Skeletal muscle tissue (tissue), 3 donors: ENCODE measurements at regions not wholly inside any gene's neighbourhood (a gene's known extent, or its start where the extent isn't known, plus 50 kb on each side); places are given as distances from the start of the nearest gene placed in this dataset.

Experiments
- H3K27ac ChIP-seq: one replicate; pipeline ENCODE4 v1.7.0; 2013; ENCODE audit warnings: mild to moderate bottlenecking, low read depth, low read length, inconsistent platforms
- H3K27me3 ChIP-seq, 3 donors: one replicate each; pipeline ENCODE4 v1.7.0; 2013; ENCODE audit warnings: low read length in 3 of 3; ENCODE audit not compliant: control insufficient read depth in 3 of 3, insufficient read depth in 3 of 3
- H3K36me3 ChIP-seq, 3 donors: one replicate each; pipeline ENCODE4 v1.7.0; 2013; ENCODE audit warnings: low read length in 3 of 3; ENCODE audit not compliant: control insufficient read depth in 3 of 3, insufficient read depth in 3 of 3
- H3K4me1 ChIP-seq, 3 donors: one replicate each; pipeline ENCODE4 v1.7.0; 2013; ENCODE audit warnings: low read length in 3 of 3, mild to moderate bottlenecking in 3 of 3; ENCODE audit not compliant: control insufficient read depth in 3 of 3, insufficient read depth in 3 of 3
- H3K4me3 ChIP-seq, 3 donors: one replicate each; pipeline ENCODE4 v1.7.0; 2013; ENCODE audit warnings: low read length in 3 of 3
- H3K9ac ChIP-seq, 3 donors: one replicate each; pipeline ENCODE4 v1.7.0; 2013; ENCODE audit warnings: low read length in 3 of 3, mild to moderate bottlenecking in 3 of 3, moderate library complexity in 2 of 3, low read depth in 1 of 3
- H3K9me3 ChIP-seq, 3 donors: one replicate each; pipeline ENCODE4 v1.7.0; 2013; ENCODE audit warnings: low read length in 3 of 3; ENCODE audit not compliant: control insufficient read depth in 3 of 3
- donor health status: Osteomylitis.

DNA sequence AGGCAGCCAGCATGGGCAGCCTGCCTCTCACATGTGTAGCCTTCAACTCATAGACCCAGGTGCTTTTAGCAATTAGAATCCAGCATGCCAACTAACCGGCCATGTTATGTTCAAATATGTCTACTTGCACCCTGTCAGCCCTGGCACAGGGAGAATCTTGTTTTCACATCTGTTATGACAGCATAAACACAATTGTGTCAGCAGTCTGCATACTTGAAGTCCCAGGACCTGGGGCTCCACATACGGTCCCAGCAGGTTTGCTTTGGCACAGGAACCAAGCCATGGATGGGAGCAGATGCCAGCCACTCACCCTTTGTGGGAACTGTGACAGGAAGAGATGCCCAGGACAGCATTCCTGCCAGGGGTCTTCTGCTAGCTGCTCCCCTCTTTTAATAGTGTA is 67.2 kb upstream of the SYNDIG1 start:
- H3K4me1 ChIP-seq = no peaks in the 10 kb centered on the region
- H3K9me3 ChIP-seq = no peaks in the 10 kb centered on the region
- H3K4me3 ChIP-seq = no peak overlapping the region
- no peak overlapping the region for H3K9ac ChIP-seq
- H3K27ac ChIP-seq = no peak overlapping the region
- H3K36me3 ChIP-seq = no peaks in the 10 kb centered on the region
- no peaks in the 10 kb centered on the region for H3K27me3 ChIP-seq

DNA sequence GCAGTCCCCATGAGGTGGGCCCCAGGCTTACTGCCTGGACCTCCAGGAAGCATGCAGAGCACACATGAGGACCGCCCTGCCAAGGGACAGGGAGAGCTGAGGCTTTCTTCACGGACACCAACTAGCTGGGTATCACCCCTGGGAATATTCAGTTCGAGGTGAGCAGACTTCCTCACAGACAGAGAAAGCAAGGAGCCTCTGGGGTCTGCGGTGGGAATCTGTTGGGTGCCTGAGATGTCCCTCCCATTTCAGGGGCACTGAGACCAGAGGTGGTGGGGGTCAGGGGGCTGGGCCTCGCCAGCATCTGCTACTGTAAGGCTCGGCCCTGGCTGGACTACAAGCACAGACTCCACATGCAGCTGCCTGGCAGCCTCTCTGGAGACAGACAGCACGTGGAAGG is 74.3 kb upstream of the SYNDIG1 start:
- Histone ChIP-seq H3K27ac (no peak overlapping the region), H3K4me3 (no peak overlapping the region), H3K9me3 (peaks cover 0 to 2% (median 0%) of the 10 kb centered on the region in 3 donors), H3K27me3 (peaks cover 0 to 20% (median 5%) of the 10 kb centered on the region in 3 donors), H3K9ac (no peak overlapping the region), H3K36me3 (no peaks in the 10 kb centered on the region), H3K4me1 (no peaks in the 10 kb centered on the region)

DNA sequence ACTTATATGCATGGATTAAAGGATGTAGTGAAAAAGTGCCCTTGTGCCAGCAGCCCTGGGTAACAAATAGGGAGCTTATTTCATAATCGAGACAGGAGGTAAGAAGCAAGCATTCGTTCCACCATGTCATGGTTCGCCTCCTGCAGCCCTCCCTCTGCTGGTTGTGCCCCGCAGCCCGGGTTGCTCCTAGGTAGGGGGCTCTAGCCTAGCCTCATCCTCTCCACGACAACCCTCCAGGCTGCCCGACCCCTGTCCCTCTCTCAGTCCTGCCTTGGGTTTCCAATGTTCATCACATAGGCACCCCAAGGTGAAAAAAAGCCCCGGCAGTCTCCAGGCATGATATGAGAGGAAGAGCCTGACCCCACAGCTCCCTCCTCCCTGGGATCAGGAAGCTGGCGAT is 75.5 kb upstream of the SYNDIG1 start:
- no peaks in the 10 kb centered on the region for H3K36me3 ChIP-seq
- no peak overlapping the region for H3K27ac ChIP-seq
- no peak overlapping the region for H3K9ac ChIP-seq
- H3K27me3 ChIP-seq = peaks cover 0 to 20% (median 5%) of the 10 kb centered on the region in 3 donors
- no peaks in the 10 kb centered on the region for H3K4me1 ChIP-seq
- H3K9me3 ChIP-seq = peaks cover 0 to 2% (median 0%) of the 10 kb centered on the region in 3 donors
- H3K4me3 ChIP-seq = no peak overlapping the region

DNA sequence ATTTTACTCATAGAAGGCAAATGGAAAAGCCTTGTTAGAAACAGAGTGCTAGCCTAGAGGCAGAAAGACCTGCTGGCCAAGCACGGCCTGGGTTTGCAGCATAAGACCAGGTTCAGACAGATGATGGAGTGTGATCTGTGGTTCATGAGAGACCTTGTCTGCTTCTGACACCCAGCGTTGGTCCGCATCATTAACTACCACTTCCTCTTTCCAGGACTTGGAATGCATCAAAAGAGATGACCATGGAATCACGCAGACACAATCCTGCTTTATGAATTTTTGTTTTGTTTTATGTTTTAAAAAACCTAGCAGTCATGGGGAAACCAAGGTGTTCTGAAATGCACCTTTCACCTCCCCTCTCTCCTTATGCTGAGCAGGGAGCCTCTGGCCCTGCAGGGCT is 76.8 kb upstream of the SYNDIG1 start:
- Histone ChIP-seq H3K4me3 (no peak overlapping the region), H3K9ac (no peak overlapping the region), H3K36me3 (no peaks in the 10 kb centered on the region), H3K4me1 (no peaks in the 10 kb centered on the region), H3K9me3 (peaks cover 0 to 2% (median 0%) of the 10 kb centered on the region in 3 donors), H3K27ac (no peak overlapping the region), H3K27me3 (peaks cover 0 to 25% (median 5%) of the 10 kb centered on the region in 3 donors)

DNA sequence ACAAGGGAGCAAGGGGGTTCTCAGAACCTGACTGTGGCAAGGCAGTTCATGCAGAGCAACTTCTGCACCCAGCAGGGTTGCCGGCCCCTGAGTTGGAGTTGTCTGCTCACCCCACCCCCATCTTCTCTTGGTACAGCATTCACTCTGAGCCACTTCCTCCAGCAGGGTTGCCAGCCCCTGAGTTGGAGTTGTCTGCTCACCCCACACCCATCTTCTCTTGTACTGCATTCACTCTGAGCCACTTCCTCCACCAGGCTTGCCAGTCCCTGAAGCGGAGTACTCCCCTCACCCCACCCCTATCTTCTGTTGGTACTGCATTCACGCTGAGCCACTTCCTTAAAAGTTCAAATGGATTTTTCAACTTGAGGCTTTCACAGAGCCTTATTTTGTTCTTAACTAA is 79.7 kb upstream of the SYNDIG1 start:
- Histone ChIP-seq H3K4me3 (no peak overlapping the region), H3K9me3 (peaks cover 0 to 2% (median 0%) of the 10 kb centered on the region in 3 donors), H3K4me1 (no peaks in the 10 kb centered on the region), H3K36me3 (no peaks in the 10 kb centered on the region), H3K27me3 (peaks cover 0 to 19% (median 5%) of the 10 kb centered on the region in 3 donors), H3K9ac (no peak overlapping the region), H3K27ac (no peak overlapping the region)

DNA sequence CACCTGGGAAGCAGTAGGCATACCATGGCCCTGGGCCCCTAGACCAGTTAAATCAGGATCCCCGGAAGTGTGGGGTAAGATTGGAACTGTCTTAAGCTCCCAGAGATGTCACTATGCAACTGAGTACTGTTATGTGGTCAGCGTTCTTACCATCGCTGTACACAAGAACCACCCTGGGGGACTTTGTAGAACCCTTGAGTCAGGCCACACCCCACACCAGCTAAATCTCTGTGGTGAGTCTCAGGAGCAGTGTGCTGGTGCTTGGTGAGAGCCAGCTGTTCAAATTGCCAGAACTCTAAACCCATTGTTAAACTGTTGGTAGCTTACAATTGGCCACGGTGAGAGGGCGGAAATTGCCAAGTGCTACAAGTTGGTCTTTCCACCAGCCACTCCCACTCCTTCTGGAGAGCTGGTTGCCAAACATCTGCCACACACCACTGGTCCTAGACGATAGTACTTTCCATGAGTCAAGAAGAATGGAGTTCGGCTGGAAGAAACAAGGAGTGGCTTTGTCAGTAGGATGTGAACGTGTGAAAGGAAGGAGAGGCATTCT is 80.5 kb upstream of the SYNDIG1 start:
- H3K9ac ChIP-seq = no peak overlapping the region
- no peaks in the 10 kb centered on the region for H3K36me3 ChIP-seq
- no peaks in the 10 kb centered on the region for H3K4me1 ChIP-seq
- no peak overlapping the region for H3K27ac ChIP-seq
- H3K9me3 ChIP-seq = peaks cover 0 to 2% (median 0%) of the 10 kb centered on the region in 3 donors
- H3K27me3 ChIP-seq = peaks cover 0 to 16% (median 5%) of the 10 kb centered on the region in 3 donors
- H3K4me3 ChIP-seq = no peak overlapping the region

DNA sequence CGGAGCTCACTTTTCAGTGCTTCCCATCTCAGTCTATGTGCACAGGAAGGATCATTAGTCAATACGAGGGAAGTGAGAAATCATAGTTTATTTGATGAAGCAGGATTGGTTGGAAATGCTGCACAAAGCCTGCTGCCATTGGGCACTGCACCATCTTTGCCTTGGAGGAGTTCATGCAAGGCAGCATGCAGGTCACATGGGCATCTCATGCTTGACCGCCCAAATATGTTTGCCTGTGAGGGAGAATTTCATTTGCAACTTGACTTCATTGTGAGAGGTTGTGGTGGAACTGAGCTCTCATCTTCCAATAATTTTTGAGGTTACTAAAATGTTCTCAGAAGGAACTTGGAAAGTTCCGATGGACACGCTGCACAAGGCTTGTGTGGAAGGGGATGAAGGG is 83.9 kb upstream of the SYNDIG1 start:
- H3K9ac ChIP-seq = no peak overlapping the region
- peaks cover 0 to 11% (median 0%) of the 10 kb centered on the region in 3 donors for H3K27me3 ChIP-seq
- H3K4me3 ChIP-seq = no peak overlapping the region
- H3K36me3 ChIP-seq = no peaks in the 10 kb centered on the region
- no peaks in the 10 kb centered on the region for H3K4me1 ChIP-seq
- H3K9me3 ChIP-seq = no peaks in the 10 kb centered on the region
- no peak overlapping the region for H3K27ac ChIP-seq

DNA sequence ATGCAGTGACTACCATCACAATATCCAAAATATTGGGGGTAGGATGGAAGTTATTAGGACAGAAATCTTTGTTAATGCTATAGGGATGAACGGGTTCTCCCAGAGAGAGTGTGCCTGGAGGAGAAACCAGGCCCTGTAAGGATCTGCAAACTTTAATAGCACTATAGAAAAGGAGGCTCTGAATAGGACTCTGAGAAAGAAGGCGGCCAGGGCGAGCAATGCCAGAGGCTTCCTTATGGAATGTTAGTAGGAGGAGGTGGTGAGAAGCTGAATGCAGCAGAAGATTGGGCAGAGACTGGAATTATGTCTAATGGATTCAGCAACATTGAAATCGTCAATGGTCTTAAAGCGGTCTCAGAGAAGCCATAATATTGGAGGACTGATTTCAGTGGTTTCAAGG is 84.6 kb upstream of the SYNDIG1 start:
- H3K4me3 ChIP-seq = no peak overlapping the region
- peaks cover 0 to 11% (median 0%) of the 10 kb centered on the region in 3 donors for H3K27me3 ChIP-seq
- H3K27ac ChIP-seq = no peak overlapping the region
- H3K9ac ChIP-seq = no peak overlapping the region
- H3K9me3 ChIP-seq = no peaks in the 10 kb centered on the region
- no peaks in the 10 kb centered on the region for H3K4me1 ChIP-seq
- H3K36me3 ChIP-seq = no peaks in the 10 kb centered on the region

DNA sequence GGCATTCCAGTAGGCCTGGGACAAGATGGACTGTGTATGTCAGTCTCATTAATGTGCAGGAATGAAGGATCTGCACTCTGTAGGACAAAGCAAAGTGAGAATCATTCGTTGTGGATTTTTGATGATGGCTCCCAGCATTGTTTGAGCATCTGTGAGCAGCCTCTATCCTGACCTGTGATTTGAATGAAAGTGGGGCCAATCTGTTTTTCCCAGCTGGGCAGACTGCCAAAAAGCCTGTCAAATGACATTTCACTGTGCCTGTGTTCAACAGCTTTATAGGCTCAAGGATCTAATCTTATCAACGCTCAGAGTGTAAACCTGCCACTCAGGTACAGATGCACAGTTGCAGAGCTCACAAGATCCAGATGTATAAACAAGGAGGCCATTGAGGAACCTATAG is 86.7 kb upstream of the SYNDIG1 start:
- no peak overlapping the region for H3K27ac ChIP-seq

DNA sequence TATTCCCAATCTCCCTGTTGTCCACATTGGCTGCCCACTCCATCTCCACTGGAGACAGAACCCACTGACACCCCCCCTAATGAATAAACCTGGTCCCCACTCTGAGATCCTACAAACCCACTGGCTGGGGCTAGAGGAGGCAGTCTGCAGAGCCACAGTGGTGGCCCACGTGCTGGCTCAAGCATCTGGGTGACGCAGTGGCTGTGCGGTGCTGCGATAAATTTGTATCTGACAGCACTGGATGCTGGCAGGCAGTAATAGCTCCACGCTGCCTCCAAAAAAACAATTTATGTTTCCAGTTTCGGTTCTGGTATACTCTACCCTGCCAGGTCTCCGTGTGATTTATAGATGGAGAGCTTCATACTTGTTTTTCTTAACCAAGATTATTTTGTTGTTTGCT is 87.1 kb upstream of the SYNDIG1 start:
- Histone ChIP-seq H3K9me3 (no peaks in the 10 kb centered on the region), H3K4me1 (no peaks in the 10 kb centered on the region), H3K27me3 (peaks cover 0 to 5% (median 0%) of the 10 kb centered on the region in 3 donors), H3K4me3 (no peak overlapping the region), H3K36me3 (no peaks in the 10 kb centered on the region), H3K9ac (no peak overlapping the region), H3K27ac (no peak overlapping the region)

More for the DNA sequence above, 86.7 kb upstream of the SYNDIG1 start:
- Histone ChIP-seq H3K36me3 (no peaks in the 10 kb centered on the region), H3K4me1 (no peaks in the 10 kb centered on the region), H3K9ac (no peak overlapping the region), H3K27me3 (peaks cover 0 to 5% (median 0%) of the 10 kb centered on the region in 3 donors), H3K4me3 (no peak overlapping the region), H3K9me3 (no peaks in the 10 kb centered on the region)
